ENCODE measurements at regions not wholly inside any gene's neighbourhood (a gene's known extent, or its start where the extent isn't known, plus 50 kb on each side); places are given as distances from the start of the nearest gene placed in this dataset.
A peak's percentile ranks its signal among the peaks of the same experiment; 100 is the strongest.

DNA sequence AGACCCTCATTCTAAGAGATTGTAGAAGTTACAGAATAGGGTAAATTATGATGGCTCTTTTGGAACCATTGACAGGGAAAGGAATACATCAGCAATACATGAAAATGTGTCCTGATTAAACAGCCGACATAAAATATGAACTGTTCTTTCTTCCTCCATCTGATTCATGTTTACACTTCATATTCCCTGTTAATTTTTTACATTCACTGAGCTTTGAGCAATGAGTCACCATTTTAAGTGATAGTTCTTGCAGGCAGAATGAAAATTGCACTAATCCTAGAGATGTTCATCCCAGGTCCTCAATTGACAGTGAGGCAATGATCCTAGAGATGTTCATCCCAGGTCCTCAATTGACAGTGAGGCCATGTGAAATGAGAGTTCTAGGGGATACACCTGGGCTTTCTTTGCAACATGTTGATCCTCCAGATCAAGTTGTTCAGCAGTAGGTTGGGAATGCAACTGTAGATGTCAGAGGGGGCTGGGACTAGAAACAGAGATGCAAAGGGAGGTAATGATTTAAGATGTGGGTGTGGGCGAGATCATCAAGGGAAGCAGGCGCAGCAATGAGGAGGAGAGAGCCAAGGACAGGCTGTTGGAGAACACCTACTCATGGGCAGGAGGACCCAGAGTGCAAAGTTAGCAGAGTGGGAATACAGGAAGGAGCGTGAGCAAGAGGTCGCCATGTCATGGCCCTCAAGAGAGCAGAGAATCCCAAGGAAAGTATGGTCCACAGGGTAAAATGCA lies 138.7 kb downstream of the ZNF365 start:
- no peak overlapping the region for H3T11ph ChIP-seq (ENCODE audit: low read length)
- H2BK12ac ChIP-seq (ENCODE audit: insufficient read length, low read depth, low read length) = no peak overlapping the region
- no peak overlapping the region for H4K91ac ChIP-seq (ENCODE audit: insufficient read length, low read depth, low read length)
- no peak overlapping the region for H2AFZ ChIP-seq (ENCODE audit: low read length)
- H3K4me1 ChIP-seq (ENCODE audit: insufficient read depth, low read length) = no peaks in the 10 kb centered on the region
- H3K9me3 ChIP-seq (ENCODE audit: control insufficient read depth, low read depth, low read length) = no peaks in the 10 kb centered on the region
- H3K4ac ChIP-seq (ENCODE audit: low read depth, low read length) = no peak overlapping the region
- H4K8ac ChIP-seq (replicated peaks; ENCODE audit: insufficient read length, low read depth, low read length) = no peak overlapping the region
- H3K18ac ChIP-seq (ENCODE audit: insufficient read length, low read depth, low read length) = no peak overlapping the region
- H3K9me3 Mint-ChIP-seq = no peaks in the 10 kb centered on the region
- H3K27ac ChIP-seq (ENCODE audit: insufficient read length, low read depth, low read length) = no peak overlapping the region
- H3K36me3 Mint-ChIP-seq (ENCODE audit: insufficient read depth in 1 of 3, low read depth in 3 of 3) = no peaks in the 10 kb centered on the region
- no peak for DNase-seq
- H3K4me2 ChIP-seq (ENCODE audit: insufficient read depth, insufficient read length, low read length) = no peak overlapping the region
- no peak overlapping the region for H4K5ac ChIP-seq (ENCODE audit: insufficient read length, low read depth, low read length)
- no peak overlapping the region for H2BK15ac ChIP-seq (ENCODE audit: low read depth, low read length)
- H3K56ac ChIP-seq (ENCODE audit: insufficient read length, low read depth, low read length) = no peak overlapping the region
- no peak overlapping the region for H2BK120ac ChIP-seq (ENCODE audit: low read depth, low read length, poor library complexity, severe bottlenecking)
- TF ChIP-seq, protein P1, sequence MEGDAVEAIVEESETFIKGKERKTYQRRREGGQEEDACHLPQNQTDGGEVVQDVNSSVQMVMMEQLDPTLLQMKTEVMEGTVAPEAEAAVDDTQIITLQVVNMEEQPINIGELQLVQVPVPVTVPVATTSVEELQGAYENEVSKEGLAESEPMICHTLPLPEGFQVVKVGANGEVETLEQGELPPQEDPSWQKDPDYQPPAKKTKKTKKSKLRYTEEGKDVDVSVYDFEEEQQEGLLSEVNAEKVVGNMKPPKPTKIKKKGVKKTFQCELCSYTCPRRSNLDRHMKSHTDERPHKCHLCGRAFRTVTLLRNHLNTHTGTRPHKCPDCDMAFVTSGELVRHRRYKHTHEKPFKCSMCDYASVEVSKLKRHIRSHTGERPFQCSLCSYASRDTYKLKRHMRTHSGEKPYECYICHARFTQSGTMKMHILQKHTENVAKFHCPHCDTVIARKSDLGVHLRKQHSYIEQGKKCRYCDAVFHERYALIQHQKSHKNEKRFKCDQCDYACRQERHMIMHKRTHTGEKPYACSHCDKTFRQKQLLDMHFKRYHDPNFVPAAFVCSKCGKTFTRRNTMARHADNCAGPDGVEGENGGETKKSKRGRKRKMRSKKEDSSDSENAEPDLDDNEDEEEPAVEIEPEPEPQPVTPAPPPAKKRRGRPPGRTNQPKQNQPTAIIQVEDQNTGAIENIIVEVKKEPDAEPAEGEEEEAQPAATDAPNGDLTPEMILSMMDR (conservative IDR thresholded peaks at IDR 0.05) = no peak
- no peak overlapping the region for H3K4me3 Mint-ChIP-seq
- H2BK20ac ChIP-seq (ENCODE audit: low read depth, low read length, poor library complexity, severe bottlenecking) = no peak overlapping the region
- no CpG with 5 or more reads among the region's 5 CpGs for WGBS (ENCODE audit: extremely low coverage, insufficient read length, low lambda C conversion rate)
- H2BK5ac ChIP-seq (ENCODE audit: insufficient read length, low read length) = no peak overlapping the region
- H3K9ac ChIP-seq (ENCODE audit: extremely low read depth, insufficient read length, low read length) = no peak overlapping the region
- no peaks in the 10 kb centered on the region for H3K27me3 ChIP-seq (ENCODE audit: insufficient read depth, low read length)
- H3K14ac ChIP-seq (ENCODE audit: insufficient read depth, low read length) = no peak overlapping the region
- no peaks in the 10 kb centered on the region for H4K20me1 ChIP-seq (ENCODE audit: control insufficient read depth, insufficient read depth, insufficient read length)
- H3K79me1 ChIP-seq (ENCODE audit: insufficient read depth, low read depth, low read length, poor library complexity, severe bottlenecking) = no peaks in the 10 kb centered on the region
- H3K4me1 Mint-ChIP-seq = no peaks in the 10 kb centered on the region
- peaks cover 9% of the 10 kb centered on the region for H3K27me3 Mint-ChIP-seq (ENCODE audit: low read depth)
- H3K23me2 ChIP-seq (ENCODE audit: insufficient read length, low read depth, low read length, poor library complexity, severe bottlenecking) = no peaks in the 10 kb centered on the region
- H3K79me2 ChIP-seq (ENCODE audit: insufficient read depth, low read length) = no peaks in the 10 kb centered on the region
- H3K23ac ChIP-seq (ENCODE audit: insufficient read length, low read depth, low read length) = no peak overlapping the region
- H3K27ac Mint-ChIP-seq = peak overlapping the region in 1 of 3 experiments; percentile 0; a peak in 1 of 7 replicates
- no peak overlapping the region for H2AK5ac ChIP-seq (ENCODE audit: insufficient read length, low read length)

All from H9 (cell line).